GM23338 (cell line): ENCODE measurements at regions not wholly inside any gene's neighbourhood (a gene's known extent, or its start where the extent isn't known, plus 50 kb on each side); places are given as distances from the start of the nearest gene placed in this dataset.

Experiments
- ATAC-seq: fragments of 200-7000 bp; cut with Tn5 transposase; 3 replicates; pipeline ENCODE4 v1.9.1; 2020
- DNase-seq: peaks from one replicate; pipeline ENCODE4 v3.0.0-alpha.2; 2015; ENCODE audit warnings: low spot score
- H2AFZ ChIP-seq: fragments of 200-600 bp; sonication (generic); 2 replicates; pipeline ENCODE4 v1.8.0; 2016; ENCODE audit warnings: antibody characterized with exemption, mild to moderate bottlenecking, moderate library complexity
- H3F3A ChIP-seq: fragments of 200-600 bp; sonication (generic); replicated peaks from 2 replicates; pipeline ENCODE4 v1.8.0; 2017; ENCODE audit warnings: antibody characterized with exemption, mixed run types, low read depth
- H3K27ac ChIP-seq: fragments of 200-600 bp; sonication (generic); 2 replicates; pipeline ENCODE4 v1.6.1; 2016; ENCODE audit warnings: low read depth
- H3K27me3 ChIP-seq: fragments of 200-600 bp; sonication (generic); 2 replicates; pipeline ENCODE4 v1.8.0; 2016; ENCODE audit warnings: mild to moderate bottlenecking, mixed run types, moderate library complexity; ENCODE audit not compliant: insufficient read depth
- H3K36me3 ChIP-seq: fragments of 200-600 bp; sonication (generic); 2 replicates; pipeline ENCODE4 v1.8.0; 2016; ENCODE audit warnings: mild to moderate bottlenecking; ENCODE audit not compliant: insufficient read depth
- H3K4me1 ChIP-seq: fragments of 200-600 bp; sonication (generic); 2 replicates; pipeline ENCODE4 v1.8.0; 2016; ENCODE audit warnings: mild to moderate bottlenecking, moderate library complexity; ENCODE audit not compliant: insufficient read depth
- H3K4me2 ChIP-seq: fragments of 200-600 bp; sonication (generic); 2 replicates; pipeline ENCODE4 v1.7.1; 2017; ENCODE audit warnings: mixed run types
- H3K4me3 ChIP-seq: fragments of 200-600 bp; sonication (generic); 2 replicates; pipeline ENCODE4 v1.6.1; 2016; ENCODE audit warnings: mixed run types
- H3K79me2 ChIP-seq: fragments of 200-600 bp; sonication (generic); replicated peaks from 2 replicates; pipeline ENCODE4 v1.8.0; 2017; ENCODE audit warnings: mild to moderate bottlenecking; ENCODE audit not compliant: insufficient read depth
- H3K9me2 ChIP-seq: fragments of 200-600 bp; sonication (generic); 2 replicates; pipeline ENCODE4 v1.8.0; 2017; ENCODE audit not compliant: insufficient read depth
- H4K20me1 ChIP-seq: fragments of 200-600 bp; sonication (generic); replicated peaks from 2 replicates; pipeline ENCODE4 v1.8.0; 2017; ENCODE audit warnings: mild to moderate bottlenecking; ENCODE audit not compliant: insufficient read depth
- H3K27ac Mint-ChIP-seq: 2 replicates; pipeline ENCODE4 v1.8.0; 2020; ENCODE audit warnings: inconsistent platforms, mild to moderate bottlenecking, moderate library complexity, mixed read lengths
- H3K27me3 Mint-ChIP-seq: 3 replicates; pipeline ENCODE4 v1.8.0; 2022; ENCODE audit warnings: low read depth, mild to moderate bottlenecking, moderate library complexity, mixed read lengths, inconsistent platforms; ENCODE audit not compliant: insufficient read depth, poor library complexity
- H3K36me3 Mint-ChIP-seq: 3 replicates; pipeline ENCODE4 v1.8.0; 2021; ENCODE audit warnings: low read depth, mild to moderate bottlenecking, inconsistent platforms, moderate library complexity, mixed read lengths
- H3K4me1 Mint-ChIP-seq: 3 replicates; pipeline ENCODE4 v1.8.0; 2020; ENCODE audit warnings: mild to moderate bottlenecking, inconsistent platforms, mixed read lengths
- H3K4me3 Mint-ChIP-seq: 3 replicates; pipeline ENCODE4 v1.8.0; 2021; ENCODE audit warnings: moderate library complexity, mild to moderate bottlenecking, inconsistent platforms, mixed read lengths
- H3K9me3 Mint-ChIP-seq: 3 replicates; pipeline ENCODE4 v1.8.0; 2020; ENCODE audit warnings: moderate library complexity, mild to moderate bottlenecking, inconsistent platforms, mixed read lengths
- CREB1 ChIP-seq: fragments of 250-450 bp; sonication (Bioruptor Pico); IDR thresholded peaks from 2 replicates; pipeline ENCODE4 v1.5.0; 2020; ENCODE audit warnings: low read depth, mild to moderate bottlenecking, moderate library complexity
- CTCF ChIP-seq, 2 experiments: fragments of 200-600 bp in 1 of 2; sonication (generic) in 1 of 2; conservative IDR thresholded peaks; 2 replicates each; pipeline versions ENCODE4 v1.5.1 to v1.6.1; 2016 to 2017; ENCODE audit warnings: antibody characterized with exemption in 2 of 2, low read depth in 2 of 2, mild to moderate bottlenecking in 2 of 2, moderate library complexity in 1 of 2
- EZH2 ChIP-seq: fragments of 200-600 bp; sonication (generic); IDR thresholded peaks from one replicate; pipeline ENCODE4 v1.8.0; 2017; ENCODE audit warnings: antibody characterized with exemption, mild to moderate bottlenecking, low read depth; ENCODE audit not compliant: unreplicated experiment
- EZH2phosphoT487 ChIP-seq: fragments of 200-600 bp; sonication (generic); IDR thresholded peaks from one replicate; pipeline ENCODE4 v1.8.1; 2018; ENCODE audit warnings: antibody characterized with exemption; ENCODE audit not compliant: unreplicated experiment
- JUNB ChIP-seq: IDR thresholded peaks from one replicate; pipeline ENCODE4 v1.6.1; 2016; ENCODE audit warnings: antibody characterized with exemption; ENCODE audit not compliant: unreplicated experiment
- POLR2AphosphoS5 ChIP-seq: IDR thresholded peaks from 2 replicates; pipeline ENCODE4 v1.6.1; 2016; ENCODE audit warnings: antibody characterized with exemption, low read depth
- ZNF331 ChIP-seq: fragments of 250-450 bp; sonication (Bioruptor Pico); IDR thresholded peaks from 2 replicates; pipeline ENCODE4 v1.5.0; 2020; ENCODE audit warnings: low read depth, mild to moderate bottlenecking, moderate library complexity
- ZNF462 ChIP-seq: fragments of 250-450 bp; sonication (Bioruptor Pico); IDR thresholded peaks from 2 replicates; pipeline ENCODE4 v1.5.0; 2020; ENCODE audit warnings: mild to moderate bottlenecking, moderate library complexity

GRCh38 chr5:107203243-107203642 lies 467.5 kb downstream of the EFNA5 start:
- H2AFZ ChIP-seq, result 0 out of 2 replicates have a peak overlapping the region, but pooled peaks have one; percentile 2
- H3K27me3 ChIP-seq, result no peaks in the 10 kb centered on the region
- Mint-ChIP-seq H3K9me3 (no peaks in the 10 kb centered on the region), H3K4me3 (no peak overlapping the region), H3K27ac (no peak overlapping the region), H3K27me3 (no peaks in the 10 kb centered on the region), H3K4me1 (no peaks in the 10 kb centered on the region), H3K36me3 (no peaks in the 10 kb centered on the region)
- H3K4me2 ChIP-seq, result no peak overlapping the region
- H3K79me2 ChIP-seq, result no peaks in the 10 kb centered on the region
- DNase-seq, result no peak
- no peaks in the 10 kb centered on the region for H3K4me1 ChIP-seq
- no peaks in the 10 kb centered on the region for H3K9me2 ChIP-seq
- no peak overlapping the region for H3K4me3 ChIP-seq
- no peaks in the 10 kb centered on the region for H4K20me1 ChIP-seq
- no peaks in the 10 kb centered on the region for H3K36me3 ChIP-seq
- TF ChIP-seq CREB1, result no peak
- no peak for TF ChIP-seq EZH2phosphoT487
- TF ChIP-seq POLR2AphosphoS5, result no peak
- TF ChIP-seq JUNB, result no peak
- TF ChIP-seq CTCF (conservative IDR thresholded peaks at IDR 0.05; ENCODE audit: low read depth in 2 of 2), result no peak
- no peak for TF ChIP-seq ZNF462 (CRISPR knock-in tag)
- no peak for TF ChIP-seq EZH2
- TF ChIP-seq ZNF331 (CRISPR knock-in tag), result no peak
- ATAC-seq, result no peak
- no peaks in the 10 kb centered on the region for H3F3A ChIP-seq
- H3K27ac ChIP-seq, result no peak overlapping the region
